HG03565 (cell line): ENCODE measurements at regions not wholly inside any gene's neighbourhood (a gene's known extent, or its start where the extent isn't known, plus 50 kb on each side); places are given as distances from the start of the nearest gene placed in this dataset.
"Not testable (repeated sequence)": the region's sequence is repeated elsewhere in the genome, so short reads cannot be mapped to it uniquely, and the experiment has no call there.

Experiments
- ATAC-seq: cut with Tn5 transposase; IDR thresholded peaks from one replicate; pipeline ENCODE4 v1.9.1; 2021; ENCODE audit warnings: mild to moderate bottlenecking, moderate library complexity; ENCODE audit not compliant: unreplicated experiment

DNA sequence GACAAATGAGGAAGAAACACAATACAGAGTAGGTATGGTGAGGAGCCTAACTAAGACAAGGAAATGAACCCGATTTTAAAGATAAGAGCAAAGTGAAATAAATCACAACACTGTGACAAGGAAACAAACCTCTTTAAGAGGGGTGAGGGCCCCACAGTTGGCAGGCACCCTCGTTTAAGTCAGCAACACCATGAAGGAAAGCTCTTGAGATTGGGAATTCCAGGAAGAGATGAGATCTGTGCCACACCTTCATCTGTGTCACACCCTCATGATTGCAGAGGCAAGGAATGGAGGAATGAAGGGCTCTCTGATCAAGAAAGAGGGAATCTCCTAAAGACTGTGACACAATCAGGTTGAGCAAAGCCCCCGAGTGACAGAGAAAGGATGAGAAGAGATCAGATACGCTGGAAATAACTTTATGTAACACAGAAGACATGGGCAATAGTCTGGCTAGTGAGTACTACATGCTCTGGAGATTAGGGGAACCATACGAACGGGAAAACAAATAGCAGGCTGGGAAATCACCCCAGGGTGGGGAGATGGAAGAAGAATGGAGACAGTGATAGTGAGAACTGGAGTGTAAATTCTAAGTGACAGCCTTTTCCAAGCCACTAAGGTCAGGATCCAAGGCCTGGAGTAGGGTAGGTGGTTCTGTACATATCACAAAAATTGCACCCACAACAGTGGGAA is 51.7 kb upstream of the TERB2 start:
- ATAC-seq, result not testable (repeated sequence)
